HG02981 (cell line): ENCODE measurements at regions not wholly inside any gene's neighbourhood (a gene's known extent, or its start where the extent isn't known, plus 50 kb on each side); places are given as distances from the start of the nearest gene placed in this dataset.
"Not testable (repeated sequence)": the region's sequence is repeated elsewhere in the genome, so short reads cannot be mapped to it uniquely, and the experiment has no call there.

ENCODE experiments used
- ATAC-seq: cut with Tn5 transposase; IDR thresholded peaks from one replicate; pipeline ENCODE4 v1.9.1; 2021; ENCODE audit warnings: mild to moderate bottlenecking, moderate library complexity; ENCODE audit not compliant: unreplicated experiment

DNA sequence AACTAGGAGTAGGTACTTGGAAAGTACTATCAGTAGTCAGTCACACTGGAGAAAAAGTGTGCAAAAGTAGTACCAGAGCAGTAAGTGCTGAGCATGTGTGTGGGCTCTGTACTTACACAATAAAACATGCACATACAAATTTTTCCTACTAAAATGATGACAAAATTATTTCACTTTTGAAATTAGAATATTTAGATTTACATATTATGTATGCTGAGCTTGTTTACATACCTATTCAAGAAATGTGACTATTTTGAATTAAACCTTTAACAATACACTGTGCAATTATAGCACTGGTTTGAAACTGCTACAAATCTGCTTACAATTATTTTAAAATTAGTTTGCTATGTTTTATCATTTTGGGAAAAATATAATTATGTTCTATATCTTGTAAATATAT, 2781.6 kb upstream of the PCDH20 start:
- ATAC-seq, result no peak

DNA sequence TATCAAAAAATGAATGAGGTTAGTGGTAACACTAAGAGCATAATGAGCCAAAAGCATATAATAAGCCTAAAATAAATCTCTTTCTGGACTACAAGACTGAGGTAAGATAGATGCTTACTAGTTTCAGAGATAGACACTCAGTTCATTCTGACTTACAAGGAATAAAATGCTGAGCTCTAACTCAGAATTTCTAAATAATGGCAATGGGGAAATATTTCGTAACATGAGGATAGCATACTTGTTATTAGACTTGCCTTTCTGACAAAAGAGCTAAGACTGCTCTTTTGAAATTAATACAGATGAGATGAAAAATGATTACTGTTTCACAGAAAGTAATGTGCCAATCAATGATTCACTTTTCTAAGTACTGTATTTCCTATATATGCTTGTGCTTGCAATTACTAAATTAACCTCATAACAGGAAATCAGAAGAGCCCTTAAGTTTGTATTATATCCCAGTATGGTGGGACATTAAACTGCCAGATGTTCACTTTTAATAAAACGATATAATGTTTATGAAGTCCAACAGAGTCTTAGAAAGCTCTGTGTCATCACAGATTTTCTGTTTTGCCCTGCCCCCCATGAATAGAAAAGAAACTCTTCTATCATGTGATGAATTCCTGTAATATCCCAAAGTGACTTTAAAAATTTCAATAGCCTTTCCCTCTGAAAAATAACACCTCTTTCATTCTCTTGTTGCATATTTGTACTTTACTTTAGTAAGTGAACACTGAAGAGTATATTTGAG, 2771.0 kb upstream of the PCDH20 start:
- ATAC-seq, result no peak

DNA sequence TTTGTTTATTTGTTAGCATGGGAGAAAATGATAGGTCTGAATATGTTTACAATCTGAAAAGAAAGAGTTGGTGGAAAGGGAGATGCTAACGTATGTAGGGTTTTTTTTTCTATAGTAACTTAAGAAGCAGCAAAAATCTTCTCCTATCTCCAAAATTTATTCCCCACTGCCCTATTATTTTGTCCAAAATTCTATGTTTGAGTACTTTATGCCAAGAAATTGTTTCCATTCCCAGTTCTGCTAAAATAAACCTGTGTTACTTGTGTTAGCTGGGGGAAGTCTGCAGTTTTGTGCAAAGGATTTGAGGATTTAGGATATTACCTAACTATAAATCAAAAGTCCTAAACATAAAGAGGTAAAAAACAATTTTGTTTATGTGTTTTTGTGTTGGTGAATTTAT, 2770.4 kb upstream of the PCDH20 start:
- ATAC-seq, result no peak

DNA sequence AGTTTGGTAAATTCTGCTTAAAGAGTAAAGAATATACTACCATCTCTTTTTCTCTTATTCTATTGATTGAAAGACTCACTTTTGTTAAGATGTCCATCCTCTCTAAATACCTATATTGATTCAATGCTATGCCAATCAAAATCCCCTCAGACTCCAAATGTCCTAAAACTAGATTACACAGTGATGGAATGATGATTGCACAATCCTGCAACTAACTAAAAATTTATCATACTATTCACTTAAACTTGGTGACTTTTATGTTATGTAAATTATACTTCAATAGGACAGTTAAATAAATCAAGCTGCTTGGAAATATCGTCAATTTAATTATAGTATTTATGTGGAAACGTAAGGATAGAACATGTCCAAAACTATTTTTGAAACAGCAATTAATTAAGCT, 2765.1 kb upstream of the PCDH20 start:
- ATAC-seq, result no peak

DNA sequence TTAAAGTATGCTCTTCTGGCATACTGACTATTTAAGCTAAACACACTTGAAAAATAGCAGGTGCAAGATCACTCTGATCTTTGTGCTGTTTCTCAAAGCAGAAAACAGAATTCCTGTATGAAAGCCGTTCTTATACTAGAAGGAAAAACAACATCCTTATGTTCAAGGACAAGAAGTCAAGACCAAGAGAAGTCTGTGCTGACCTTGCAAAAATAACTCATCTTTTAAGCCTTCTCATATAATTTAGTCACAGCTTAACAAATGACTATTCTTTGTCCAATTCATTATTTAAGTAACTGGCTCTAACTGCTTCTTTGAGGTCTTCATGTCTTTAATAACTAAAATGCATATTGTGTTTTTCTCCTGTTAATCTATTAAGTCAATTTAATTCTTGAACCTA, 2750.2 kb upstream of the PCDH20 start:
- no peak for ATAC-seq

DNA sequence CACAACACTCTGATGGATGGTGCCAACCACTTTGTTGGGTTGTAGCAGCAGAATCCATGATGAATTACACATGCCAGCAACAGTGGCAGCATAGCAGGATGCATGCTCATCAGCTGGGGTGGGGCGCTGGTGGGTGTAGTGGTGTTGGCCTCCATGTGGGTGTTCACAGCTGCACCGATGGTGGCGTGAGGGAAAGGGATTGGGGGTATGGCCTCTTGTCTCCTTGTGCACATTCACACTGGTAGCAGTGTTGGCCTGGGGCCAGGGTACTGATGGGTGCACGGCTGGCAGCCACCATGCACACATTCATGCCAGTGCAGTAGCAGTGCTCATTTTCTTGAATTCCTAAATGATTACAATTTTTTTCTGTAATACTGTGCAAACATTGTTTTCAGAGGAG, 2748.8 kb upstream of the PCDH20 start:
- ATAC-seq, result no peak

DNA sequence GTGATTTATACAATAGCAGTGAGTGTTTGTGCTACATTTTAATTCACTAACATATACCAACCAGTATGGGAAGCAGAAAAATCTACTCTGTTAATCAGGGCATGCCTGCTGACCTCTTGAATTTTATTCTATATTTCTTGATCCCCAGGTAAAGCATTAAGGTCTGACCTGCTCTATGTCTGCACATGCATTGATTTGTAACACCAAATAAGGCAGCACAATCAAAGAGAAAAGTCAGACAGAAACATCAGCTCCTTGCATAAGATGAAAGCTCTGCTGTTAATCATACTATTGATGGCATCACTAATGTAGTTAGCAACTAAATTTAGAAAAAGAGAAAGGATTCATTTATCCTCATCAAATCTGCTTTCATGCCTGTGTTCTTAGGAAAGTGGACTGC, 2744.8 kb upstream of the PCDH20 start:
- ATAC-seq, result no peak

DNA sequence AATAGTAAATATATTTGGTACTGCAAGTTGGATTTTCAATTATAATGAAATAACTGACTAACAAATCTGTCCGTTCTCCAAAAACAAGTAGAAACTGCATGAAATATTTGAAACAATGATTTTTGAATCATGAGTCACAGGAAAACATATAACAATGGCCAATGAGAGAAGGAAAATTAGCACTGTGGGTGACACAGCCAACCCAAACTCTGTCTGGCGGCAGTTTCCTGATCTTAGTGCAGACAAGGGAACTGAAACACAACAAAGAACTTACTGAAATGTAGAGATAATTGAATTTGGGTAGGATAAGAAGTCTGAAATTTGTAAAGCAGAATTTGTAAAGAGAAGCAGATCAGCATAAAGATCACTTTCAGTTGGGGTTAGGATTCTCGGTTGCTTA, 2743.3 kb upstream of the PCDH20 start:
- ATAC-seq, result no peak

DNA sequence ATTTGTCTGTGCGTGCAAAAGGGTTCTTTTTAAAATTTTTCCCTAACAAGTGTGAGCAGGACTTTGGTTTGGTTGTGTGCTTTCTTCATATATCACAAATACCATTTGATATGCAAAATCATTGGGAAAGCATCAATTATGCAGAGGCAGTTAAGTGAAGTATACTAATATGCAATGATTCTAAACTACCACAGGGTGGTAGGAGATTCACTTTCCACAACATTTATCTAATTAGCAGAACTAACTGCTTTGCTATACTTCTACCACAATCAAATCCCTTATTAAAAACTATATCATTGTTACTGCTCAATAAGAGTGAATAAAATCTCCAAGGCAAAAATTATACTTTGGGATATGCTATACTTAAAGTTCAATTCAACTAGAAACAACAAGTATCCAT, 2738.9 kb upstream of the PCDH20 start:
- no peak for ATAC-seq

DNA sequence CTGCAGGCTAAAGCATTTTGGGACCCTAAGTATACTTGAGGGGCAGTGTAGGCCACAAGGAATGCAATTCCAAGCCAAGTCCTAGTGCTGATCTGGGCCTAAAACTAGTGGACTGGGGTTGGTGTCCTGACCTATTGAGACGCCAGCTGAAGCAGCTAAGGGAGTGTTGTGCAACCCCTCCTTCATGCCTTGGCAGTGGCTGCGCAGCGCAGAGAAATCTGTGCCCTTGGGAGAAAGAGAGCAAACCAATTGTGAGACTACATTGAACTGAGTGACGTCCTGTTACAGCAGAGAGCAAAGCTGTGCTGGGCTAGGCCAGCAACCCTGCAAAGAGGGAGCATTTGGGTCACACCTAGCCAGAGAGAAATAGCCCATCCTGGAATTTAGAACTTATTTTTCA, 2715.0 kb upstream of the PCDH20 start:
- ATAC-seq, result no peak

DNA sequence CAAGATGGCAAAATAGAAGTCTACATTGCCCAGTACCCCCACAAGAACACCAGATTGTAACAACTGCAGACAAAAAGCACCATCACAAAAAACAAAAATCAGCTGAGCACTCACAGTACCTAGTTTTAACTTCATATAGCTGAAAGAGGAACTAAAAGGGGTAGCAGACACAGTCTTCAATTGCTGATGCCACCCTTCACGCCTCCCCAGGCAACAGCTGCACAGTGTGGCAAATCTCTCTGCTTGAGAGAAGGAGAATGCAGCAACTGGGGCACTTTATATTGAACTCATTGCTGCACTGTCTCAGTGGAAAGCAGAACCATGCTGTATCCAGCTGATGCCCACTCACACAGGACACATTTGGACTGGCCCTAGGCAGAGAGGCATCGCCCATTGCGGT, 2714.5 kb upstream of the PCDH20 start:
- ATAC-seq, result no peak

DNA sequence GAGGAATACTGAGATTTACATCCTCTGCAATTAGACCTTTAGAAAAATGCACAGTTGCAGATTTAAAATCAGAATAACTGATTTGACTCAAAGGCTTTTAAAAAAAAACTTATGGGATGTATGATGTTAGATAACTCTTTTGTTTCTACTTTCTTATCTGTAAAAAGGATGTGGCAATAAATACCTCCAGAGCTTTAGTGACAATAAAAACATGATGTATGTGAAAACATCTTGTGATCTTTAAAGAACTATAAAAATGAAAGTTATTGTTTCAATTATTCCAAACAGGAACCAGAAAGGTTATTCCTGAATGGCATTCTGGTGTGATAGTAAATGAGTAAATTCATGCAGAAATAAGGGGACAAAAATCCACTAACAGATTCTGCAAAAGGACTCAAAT, 2712.2 kb upstream of the PCDH20 start:
- no peak for ATAC-seq

DNA sequence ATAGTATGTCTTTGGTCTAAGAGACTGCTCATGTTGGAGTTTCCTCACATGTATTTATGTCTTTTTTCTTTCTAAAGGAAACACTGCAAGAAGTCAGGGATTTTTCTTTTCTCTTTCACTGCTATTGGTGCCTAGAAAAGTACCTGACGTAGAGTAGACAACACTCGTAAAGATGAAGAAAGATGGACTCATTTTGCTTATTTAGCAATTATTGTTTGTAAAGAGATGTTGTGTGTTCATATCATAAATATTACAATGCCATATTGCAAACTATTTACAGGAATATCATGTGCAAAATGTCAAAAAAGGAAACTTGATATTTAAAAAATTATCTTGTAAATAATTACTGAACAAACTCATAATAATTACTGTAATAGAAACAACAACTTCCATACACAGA, 2711.5 kb upstream of the PCDH20 start:
- ATAC-seq, result no peak

DNA sequence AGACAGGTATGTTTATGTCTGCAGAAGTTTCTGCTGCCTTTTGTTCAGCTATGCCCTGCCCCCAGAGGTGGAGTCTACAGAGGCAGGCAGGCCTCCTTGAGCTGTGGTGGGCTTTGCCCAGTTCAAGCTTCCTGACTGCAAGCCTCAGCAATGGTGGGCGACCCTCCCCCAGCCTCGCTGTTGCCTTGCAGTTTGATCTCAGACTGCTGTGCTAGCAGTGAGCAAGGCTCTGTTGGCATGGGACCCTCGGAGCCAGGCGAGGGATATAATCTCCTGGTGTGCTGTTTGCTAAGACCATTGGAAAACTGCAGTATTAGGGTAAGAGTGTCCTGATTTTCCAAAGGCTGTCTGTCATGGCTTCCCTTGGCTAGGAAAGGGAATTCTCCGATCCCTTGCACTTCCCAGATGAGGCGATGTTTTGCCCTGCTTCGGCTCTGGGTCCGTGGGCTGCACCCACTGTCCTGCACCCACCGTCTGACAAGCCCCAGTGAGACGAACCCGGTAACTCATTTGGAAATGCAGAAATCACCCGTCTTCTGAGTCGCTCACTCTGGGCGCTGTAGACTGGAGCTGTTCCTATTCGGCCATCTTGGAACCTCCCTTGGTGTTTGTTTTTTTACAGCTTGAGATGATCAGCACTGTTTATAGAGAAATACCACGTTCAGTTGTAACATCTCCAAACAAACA, 2705.5 kb upstream of the PCDH20 start:
- not testable (repeated sequence) for ATAC-seq

DNA sequence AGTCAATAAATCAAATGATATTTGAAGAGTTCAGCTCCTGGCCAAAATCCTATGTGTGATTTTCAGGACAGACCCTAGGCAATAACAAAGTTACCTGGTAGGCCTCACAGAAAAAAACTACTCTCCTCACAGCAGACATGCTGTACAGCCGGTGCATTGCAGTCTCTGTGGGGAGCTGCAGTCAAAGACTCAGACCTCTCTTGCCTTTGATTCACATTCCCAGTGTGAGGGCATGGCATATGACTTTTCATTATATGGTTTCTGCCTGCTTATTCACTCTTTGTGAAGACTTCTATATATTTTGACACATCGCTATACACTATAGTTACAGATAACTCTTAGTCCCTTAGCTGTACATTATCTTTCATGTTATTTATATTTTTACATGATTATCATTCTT, 2684.3 kb upstream of the PCDH20 start:
- no peak for ATAC-seq

DNA sequence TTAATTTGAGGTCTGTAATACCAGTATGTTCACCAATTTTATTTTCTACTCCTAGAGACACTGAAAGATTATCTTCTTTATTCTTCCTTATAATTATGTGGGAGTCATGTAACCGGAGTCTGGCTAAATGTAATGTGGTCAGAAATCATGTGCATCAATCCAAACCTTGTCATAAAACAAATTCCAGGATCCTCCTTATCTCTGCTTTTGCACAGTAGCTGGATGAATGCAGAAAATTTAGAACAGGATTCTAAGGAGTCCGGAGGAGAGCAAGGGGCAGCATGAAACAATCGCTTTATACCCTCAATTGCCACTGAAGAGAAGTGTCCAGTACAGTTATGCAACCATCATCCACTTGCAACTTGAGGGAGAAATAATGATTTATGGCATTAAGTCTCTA, 2674.7 kb upstream of the PCDH20 start:
- no peak for ATAC-seq

DNA sequence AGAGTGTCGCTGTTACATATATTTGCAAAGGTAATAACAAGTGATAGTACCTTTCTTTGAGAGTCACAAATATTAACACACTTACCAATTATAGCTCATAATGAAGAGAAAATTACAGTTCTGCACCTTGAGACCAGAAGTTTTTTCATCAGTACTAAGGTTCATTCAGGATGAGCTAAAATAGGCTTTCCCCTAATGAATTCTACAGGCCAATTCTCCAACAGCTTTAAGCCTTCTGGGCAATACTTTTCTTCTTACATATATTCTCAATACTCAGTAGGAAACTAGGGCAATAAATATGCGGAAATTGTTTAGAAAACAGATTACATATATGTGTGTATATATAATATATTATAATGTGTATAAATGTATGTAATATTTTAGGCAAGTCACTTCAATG, 2672.8 kb upstream of the PCDH20 start:
- ATAC-seq, result no peak

DNA sequence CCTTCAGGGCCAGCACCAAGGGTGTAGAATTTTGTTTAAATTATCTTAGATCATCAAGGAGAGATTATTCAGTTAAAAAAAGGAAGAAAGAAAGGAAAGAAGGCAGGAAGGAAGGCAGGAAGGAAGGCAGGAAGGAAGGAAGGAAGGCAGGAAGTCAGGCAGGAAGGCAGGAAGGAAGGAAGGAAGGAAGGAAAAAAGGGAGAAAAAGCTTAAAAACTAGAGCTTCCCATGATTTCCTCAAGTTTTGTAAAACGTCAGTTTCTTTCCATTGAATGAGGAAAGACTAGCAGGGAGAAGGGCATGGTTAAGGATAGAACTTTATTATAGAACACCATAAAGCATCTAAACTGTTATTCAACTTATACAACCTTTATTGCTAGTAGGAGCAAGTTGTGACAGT, 2672.0 kb upstream of the PCDH20 start:
- no peak for ATAC-seq

DNA sequence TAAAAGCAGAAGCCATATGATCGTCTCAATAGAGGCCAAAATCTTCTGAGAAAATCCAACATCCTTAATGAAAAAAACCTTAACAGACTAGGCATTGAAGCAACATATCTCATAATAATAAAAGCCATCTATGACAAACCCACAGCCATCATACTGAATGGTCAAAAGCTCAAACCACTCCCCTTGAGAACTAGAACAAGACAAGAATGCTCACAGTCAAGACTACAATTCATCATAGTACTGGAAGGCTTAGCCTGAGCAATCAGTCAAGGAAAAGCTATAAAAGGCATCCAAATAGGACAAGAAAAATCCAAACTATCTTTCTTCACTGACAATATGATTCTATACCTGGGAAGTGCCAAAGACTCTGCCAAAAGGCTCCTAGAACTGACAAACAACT, 2668.2 kb upstream of the PCDH20 start:
- ATAC-seq, result no peak

DNA sequence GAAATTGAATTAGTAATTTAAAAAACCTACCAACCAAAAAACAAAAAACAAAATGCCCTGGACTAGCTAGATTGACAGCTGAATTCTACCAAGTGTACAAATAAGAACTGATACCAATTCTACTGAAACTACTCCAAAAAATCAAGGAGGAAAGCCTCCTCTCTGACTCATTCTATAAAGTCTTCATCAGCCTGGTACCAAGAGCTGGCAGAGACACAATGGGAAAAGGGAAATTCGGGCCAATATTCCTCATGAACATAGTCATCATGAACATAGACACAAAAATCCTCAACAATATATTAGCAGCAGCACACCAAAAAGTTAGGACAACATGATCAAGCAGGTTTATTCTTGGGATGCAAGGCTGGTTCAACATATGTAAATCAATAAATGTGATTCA, 2667.7 kb upstream of the PCDH20 start:
- ATAC-seq, result no peak

DNA sequence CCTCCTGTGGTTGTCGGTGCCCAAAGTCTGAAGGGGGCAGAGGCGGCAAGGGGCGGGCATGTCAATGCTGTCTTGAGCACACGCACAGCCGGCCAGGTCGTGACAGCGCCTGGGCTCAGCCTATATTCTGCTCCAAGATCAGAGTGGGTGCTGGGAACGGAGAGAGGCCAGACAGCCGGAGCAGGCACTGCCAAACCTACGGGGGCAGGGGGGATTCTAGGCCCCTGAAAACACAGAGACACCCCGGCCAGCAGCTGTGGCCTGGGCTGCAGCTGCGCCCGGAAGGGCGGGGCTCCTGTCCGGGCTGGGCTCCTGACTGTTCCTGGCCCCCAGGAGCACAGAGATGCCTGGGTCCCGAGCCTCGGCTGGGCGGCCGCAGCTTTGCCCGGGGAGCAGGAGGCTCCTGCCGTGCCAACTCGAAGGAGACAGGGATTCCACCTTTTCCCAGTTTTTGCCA, 2662.9 kb upstream of the PCDH20 start:
- no peak for ATAC-seq

DNA sequence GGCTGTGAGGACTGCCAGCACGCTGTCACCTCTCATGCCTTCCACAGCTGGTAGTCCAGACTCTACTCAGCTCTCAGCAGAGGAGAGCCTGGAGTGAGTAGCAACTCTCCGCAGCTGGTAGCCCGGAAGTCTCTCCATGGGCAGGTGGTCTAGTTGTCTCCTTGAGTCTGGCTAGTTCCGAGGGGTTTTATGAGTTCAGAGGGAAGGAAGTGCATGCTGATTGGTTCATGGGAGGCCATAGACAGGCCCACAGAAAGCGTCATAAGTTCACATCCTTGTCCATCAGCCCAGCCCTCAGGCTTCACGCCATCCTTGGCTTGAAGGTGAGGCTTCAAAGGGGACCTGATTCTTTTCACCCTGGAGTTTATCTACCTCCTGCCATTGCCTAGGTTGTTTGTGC, 2662.4 kb upstream of the PCDH20 start:
- ATAC-seq, result no peak
